GM12892 (cell line): ENCODE measurements at regions not wholly inside any gene's neighbourhood (a gene's known extent, or its start where the extent isn't known, plus 50 kb on each side); places are given as distances from the start of the nearest gene placed in this dataset.
"Not testable (repeated sequence)": the region's sequence is repeated elsewhere in the genome, so short reads cannot be mapped to it uniquely, and the experiment has no call there.

Source experiments
- POLR2A ChIP-seq: IDR thresholded peaks from 2 replicates; pipeline ENCODE4 v1.6.1; 2011; ENCODE audit warnings: low read depth, low read length, control low read depth
- POLR2AphosphoS5 ChIP-seq: IDR thresholded peaks from 2 replicates; pipeline ENCODE4 v1.6.1; 2011; ENCODE audit warnings: low read depth, low read length, control low read depth
- TAF1 ChIP-seq: IDR thresholded peaks from 2 replicates; pipeline ENCODE4 v1.6.1; 2011; ENCODE audit warnings: low read depth, mild to moderate bottlenecking, control low read depth, low read length, borderline replicate concordance

DNA sequence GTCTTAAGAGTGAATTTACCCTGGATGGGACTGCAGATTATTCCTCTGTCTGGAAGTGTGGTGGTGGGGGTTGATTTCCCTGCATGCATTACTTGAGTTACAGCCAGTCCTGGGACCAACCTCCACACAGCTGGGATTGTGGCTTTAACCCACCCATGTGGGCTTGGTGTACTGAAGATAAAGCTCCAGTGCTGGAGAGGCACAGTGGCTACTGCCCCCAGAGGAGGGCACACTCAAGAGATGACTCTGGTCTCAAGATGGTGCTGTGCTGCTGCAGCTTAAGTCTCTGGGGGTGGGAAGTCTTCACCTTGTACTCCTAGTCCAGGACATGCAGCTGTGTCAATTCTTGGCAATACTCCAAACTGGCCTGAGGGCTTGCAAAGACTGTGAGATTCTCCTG is 57.8 kb upstream of the CSNK1E start:
- not testable (repeated sequence) for TF ChIP-seq POLR2A, POLR2AphosphoS5, TAF1
